GM23338 (cell line): ENCODE measurements at regions not wholly inside any gene's neighbourhood (a gene's known extent, or its start where the extent isn't known, plus 50 kb on each side); places are given as distances from the start of the nearest gene placed in this dataset.

Experiments
- CREB1 ChIP-seq: fragments of 250-450 bp; sonication (Bioruptor Pico); IDR thresholded peaks from 2 replicates; pipeline ENCODE4 v1.5.0; 2020; ENCODE audit warnings: low read depth, mild to moderate bottlenecking, moderate library complexity
- CTCF ChIP-seq, 2 experiments: fragments of 200-600 bp in 1 of 2; sonication (generic) in 1 of 2; conservative IDR thresholded peaks; 2 replicates each; pipeline versions ENCODE4 v1.5.1 to v1.6.1; 2016 to 2017; ENCODE audit warnings: antibody characterized with exemption in 2 of 2, low read depth in 2 of 2, mild to moderate bottlenecking in 2 of 2, moderate library complexity in 1 of 2
- ETS1 ChIP-seq: IDR thresholded peaks from 2 replicates; pipeline ENCODE4 v1.6.1; 2016; ENCODE audit warnings: antibody characterized with exemption
- EZH2 ChIP-seq: fragments of 200-600 bp; sonication (generic); IDR thresholded peaks from one replicate; pipeline ENCODE4 v1.8.0; 2017; ENCODE audit warnings: antibody characterized with exemption, mild to moderate bottlenecking, low read depth; ENCODE audit not compliant: unreplicated experiment
- EZH2phosphoT487 ChIP-seq: fragments of 200-600 bp; sonication (generic); IDR thresholded peaks from one replicate; pipeline ENCODE4 v1.8.1; 2018; ENCODE audit warnings: antibody characterized with exemption; ENCODE audit not compliant: unreplicated experiment
- JUNB ChIP-seq: IDR thresholded peaks from one replicate; pipeline ENCODE4 v1.6.1; 2016; ENCODE audit warnings: antibody characterized with exemption; ENCODE audit not compliant: unreplicated experiment
- POLR2AphosphoS5 ChIP-seq: IDR thresholded peaks from 2 replicates; pipeline ENCODE4 v1.6.1; 2016; ENCODE audit warnings: antibody characterized with exemption, low read depth
- REST ChIP-seq: IDR thresholded peaks from one replicate; pipeline ENCODE4 v1.6.1; 2018; ENCODE audit warnings: antibody characterized with exemption; ENCODE audit not compliant: unreplicated experiment
- STAT1 ChIP-seq: IDR thresholded peaks from one replicate; pipeline ENCODE4 v1.6.1; 2016; ENCODE audit warnings: antibody characterized with exemption; ENCODE audit not compliant: unreplicated experiment
- ZNF114 ChIP-seq: fragments of 250-450 bp; sonication (Bioruptor Pico); IDR thresholded peaks from 2 replicates; pipeline ENCODE4 v1.5.0; 2020; ENCODE audit warnings: mild to moderate bottlenecking, moderate library complexity
- ZNF331 ChIP-seq: fragments of 250-450 bp; sonication (Bioruptor Pico); IDR thresholded peaks from 2 replicates; pipeline ENCODE4 v1.5.0; 2020; ENCODE audit warnings: low read depth, mild to moderate bottlenecking, moderate library complexity

GRCh38 chr6:167508919-167509852 lies 184.3 kb downstream of the TTLL2 start:
- TF ChIP-seq CTCF (conservative IDR thresholded peaks at IDR 0.05; ENCODE audit: low read depth in 2 of 2) (no peak), POLR2AphosphoS5 (no peak), EZH2phosphoT487 (no peak), STAT1 (no peak), EZH2 (no peak), ZNF331 (CRISPR knock-in tag) (no peak), CREB1 (CRISPR knock-in tag) (no peak), REST (no peak), ETS1 (no peak), JUNB (no peak), ZNF114 (CRISPR knock-in tag) (no peak)
